Peyer's patch (tissue), 4 donors: ENCODE measurements at regions not wholly inside any gene's neighbourhood (a gene's known extent, or its start where the extent isn't known, plus 50 kb on each side); places are given as distances from the start of the nearest gene placed in this dataset.

Experiments
- DNase-seq, 3 donors: peaks; one replicate each; pipeline ENCODE4 v3.0.0-alpha.2; 2017 to 2019
- H3K27ac ChIP-seq, 4 donors: fragments of 200-600 bp; sonication (generic); one replicate each; pipeline ENCODE4 v1.5.1; 2016 to 2019
- H3K27me3 ChIP-seq, 2 donors: fragments of 200-600 bp; sonication (generic); one replicate each; pipeline ENCODE4 v1.5.1; 2019
- H3K36me3 ChIP-seq, 3 donors: fragments of 200-600 bp; sonication (generic); one replicate each; pipeline ENCODE4 v1.5.1; 2016 to 2019
- H3K4me1 ChIP-seq, 4 donors: fragments of 200-600 bp; sonication (generic); one replicate each; pipeline ENCODE4 v1.5.1; 2016 to 2019
- H3K4me3 ChIP-seq, 4 donors: fragments of 200-600 bp; sonication (generic); 1 replicate in 3 of 4; 2 replicates in 1 of 4; pipeline ENCODE4 v1.5.1; 2016 to 2019; ENCODE audit warnings: mild to moderate bottlenecking in 1 of 4
- H3K9me3 ChIP-seq, 4 donors: fragments of 200-600 bp; sonication (generic); one replicate each; pipeline ENCODE4 v1.5.1; 2016 to 2019; ENCODE audit warnings: mild to moderate bottlenecking in 1 of 4
- CTCF ChIP-seq, 6 experiments: fragments of 450-650 bp in 4 of 6; fragments of 200-600 bp in 2 of 6; sonication (generic) in 1 of 6; IDR thresholded peaks; one replicate each; pipeline ENCODE4 v1.5.1; 2017 to 2019; ENCODE audit warnings: antibody characterized with exemption in 6 of 6, mild to moderate bottlenecking in 3 of 6, moderate library complexity in 1 of 6
- POLR2A ChIP-seq, 2 donors: fragments of 450-650 bp; IDR thresholded peaks; one replicate each; pipeline ENCODE4 v1.5.1; 2017; ENCODE audit warnings: antibody characterized with exemption in 2 of 2, mild to moderate bottlenecking in 2 of 2, moderate library complexity in 2 of 2

GRCh38 chrX:22360129-22360528 is 87.4 kb downstream of the CBLL2 start:
- no peak overlapping the region for H3K27ac ChIP-seq
- H3K4me3 ChIP-seq: no peak overlapping the region
- DNase-seq: no peak
- TF ChIP-seq POLR2A (IDR thresholded peaks at IDR 0.05): no peak
- TF ChIP-seq CTCF (IDR thresholded peaks at IDR 0.05): no peak
- H3K9me3 ChIP-seq: no peaks in the 10 kb centered on the region
- no peaks in the 10 kb centered on the region for H3K4me1 ChIP-seq
- no peaks in the 10 kb centered on the region for H3K27me3 ChIP-seq
- H3K36me3 ChIP-seq: no peaks in the 10 kb centered on the region

DNA sequence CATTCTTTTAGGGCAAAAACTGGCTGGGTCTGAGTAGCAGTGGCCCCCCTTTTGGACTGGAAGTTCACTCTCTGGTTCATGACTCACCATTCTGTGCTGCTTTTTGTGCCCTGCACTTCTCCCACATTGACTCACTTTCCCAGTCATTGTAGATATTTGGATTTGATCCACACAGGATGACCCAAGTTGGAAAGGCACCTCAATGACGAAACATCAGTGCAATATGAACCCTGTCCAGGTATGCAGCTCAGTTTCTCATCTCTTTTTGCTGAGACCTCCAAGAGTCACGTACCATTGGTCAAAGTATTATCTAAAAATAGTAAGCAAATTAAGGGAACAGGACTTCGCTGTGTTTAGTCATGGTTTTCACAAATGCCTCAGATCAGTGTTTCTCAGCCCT is 92.7 kb downstream of the CBLL2 start:
- Histone ChIP-seq H3K27me3 (no peaks in the 10 kb centered on the region), H3K27ac (no peak overlapping the region), H3K36me3 (no peaks in the 10 kb centered on the region), H3K4me1 (no peaks in the 10 kb centered on the region), H3K4me3 (no peak overlapping the region), H3K9me3 (no peaks in the 10 kb centered on the region)
- TF ChIP-seq CTCF (IDR thresholded peaks at IDR 0.05): no peak
- TF ChIP-seq POLR2A (IDR thresholded peaks at IDR 0.05): no peak
- DNase-seq: no peak

DNA sequence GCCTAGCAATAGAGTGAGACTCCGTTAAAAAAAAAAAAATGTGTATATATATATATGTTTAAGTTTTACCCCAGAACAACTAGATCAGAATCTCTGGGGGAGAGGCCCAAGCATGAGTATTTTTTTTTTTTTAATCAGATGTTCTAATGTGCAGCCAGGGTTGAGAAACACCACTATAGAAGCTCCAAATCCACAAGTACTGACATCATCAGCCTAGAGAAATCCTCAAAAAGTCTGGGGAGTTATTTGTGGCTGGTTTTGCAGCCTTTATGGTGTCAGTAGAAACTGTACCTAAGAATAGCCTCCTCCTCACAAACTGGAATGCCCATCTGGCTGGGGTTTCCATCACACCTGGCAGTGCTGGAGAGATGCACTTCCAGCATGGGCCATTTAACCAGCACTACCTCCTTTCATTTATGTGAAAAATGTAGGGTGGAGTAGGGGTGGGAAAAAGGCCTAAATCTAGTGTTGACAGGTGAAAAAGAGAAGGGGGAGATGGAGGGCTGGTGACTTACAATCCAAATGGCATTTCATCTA is 93.5 kb downstream of the CBLL2 start:
- no peak for DNase-seq
- H3K4me3 ChIP-seq: no peak overlapping the region
- no peaks in the 10 kb centered on the region for H3K4me1 ChIP-seq
- H3K36me3 ChIP-seq: no peaks in the 10 kb centered on the region
- no peaks in the 10 kb centered on the region for H3K9me3 ChIP-seq
- no peak overlapping the region for H3K27ac ChIP-seq
- TF ChIP-seq POLR2A (IDR thresholded peaks at IDR 0.05) (no peak), CTCF (IDR thresholded peaks at IDR 0.05) (no peak)
- no peaks in the 10 kb centered on the region for H3K27me3 ChIP-seq

DNA sequence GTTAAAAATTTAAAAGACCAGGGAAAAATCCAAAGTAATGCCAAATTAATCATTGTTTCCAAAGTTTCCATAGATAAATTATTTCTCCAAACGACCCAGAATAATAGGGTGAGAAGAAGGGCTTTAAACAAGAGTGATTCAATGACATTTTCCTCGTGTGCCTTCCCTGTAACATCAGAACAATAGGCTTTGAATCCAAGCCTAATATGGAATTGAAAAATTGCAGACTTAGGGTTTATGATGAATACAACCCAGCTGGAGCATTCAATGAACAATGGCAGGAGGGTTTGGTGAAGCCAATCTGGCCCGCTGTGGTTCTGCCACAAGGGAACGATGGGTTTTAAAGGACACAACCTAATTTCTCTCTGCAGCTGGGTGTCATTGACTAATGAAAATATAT is 94.2 kb downstream of the CBLL2 start:
- no peaks in the 10 kb centered on the region for H3K27me3 ChIP-seq
- DNase-seq: no peak
- H3K4me3 ChIP-seq: no peak overlapping the region
- no peaks in the 10 kb centered on the region for H3K36me3 ChIP-seq
- TF ChIP-seq POLR2A (IDR thresholded peaks at IDR 0.05) (no peak), CTCF (IDR thresholded peaks at IDR 0.05) (no peak)
- H3K27ac ChIP-seq: no peak overlapping the region
- no peaks in the 10 kb centered on the region for H3K9me3 ChIP-seq
- H3K4me1 ChIP-seq: no peaks in the 10 kb centered on the region

GRCh38 chrX:22373094-22373493 is 100.4 kb downstream of the CBLL2 start:
- no peak for DNase-seq
- no peak for TF ChIP-seq POLR2A (IDR thresholded peaks at IDR 0.05)
- no peak for TF ChIP-seq CTCF (IDR thresholded peaks at IDR 0.05)
- H3K36me3 ChIP-seq: no peaks in the 10 kb centered on the region
- no peak overlapping the region for H3K27ac ChIP-seq
- H3K4me3 ChIP-seq: no peak overlapping the region
- H3K9me3 ChIP-seq: no peaks in the 10 kb centered on the region
- H3K27me3 ChIP-seq: no peaks in the 10 kb centered on the region
- no peaks in the 10 kb centered on the region for H3K4me1 ChIP-seq

DNA sequence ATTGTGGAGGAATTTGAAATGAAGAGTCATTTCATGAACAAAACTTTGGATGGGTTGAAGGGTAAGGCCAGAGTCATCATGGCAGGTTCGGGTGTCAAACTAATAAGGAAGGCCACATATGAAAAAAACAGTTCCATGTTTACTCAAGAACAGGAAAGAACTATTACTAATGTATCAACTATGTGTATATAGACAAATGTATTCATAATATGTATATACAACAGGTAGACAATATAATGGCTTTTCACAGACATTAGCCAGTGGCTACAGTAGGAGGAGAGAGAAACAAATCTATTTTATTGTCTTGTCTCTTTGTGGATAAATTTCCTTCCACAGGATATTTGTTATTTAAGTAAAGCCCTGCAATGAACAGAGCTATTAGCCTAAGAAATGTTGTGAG is 101.1 kb downstream of the CBLL2 start:
- H3K4me1 ChIP-seq: no peaks in the 10 kb centered on the region

More for the DNA sequence above, 101.1 kb downstream of the CBLL2 start:
- Histone ChIP-seq H3K4me3 (no peak overlapping the region), H3K27ac (no peak overlapping the region), H3K27me3 (no peaks in the 10 kb centered on the region), H3K36me3 (no peaks in the 10 kb centered on the region), H3K9me3 (no peaks in the 10 kb centered on the region)
- TF ChIP-seq CTCF (IDR thresholded peaks at IDR 0.05): no peak
- TF ChIP-seq POLR2A (IDR thresholded peaks at IDR 0.05): no peak
- DNase-seq: no peak
